IPS-18a (cell line): ENCODE measurements at regions not wholly inside any gene's neighbourhood (a gene's known extent, or its start where the extent isn't known, plus 50 kb on each side); places are given as distances from the start of the nearest gene placed in this dataset.

Source experiments
- H3K27ac ChIP-seq: one replicate; pipeline ENCODE4 v1.5.1; 2013; ENCODE audit warnings: low read length
- H3K27me3 ChIP-seq: one replicate; pipeline ENCODE4 v1.6.1; 2013; ENCODE audit warnings: mild to moderate bottlenecking, low read length; ENCODE audit not compliant: control insufficient read depth, insufficient read depth
- H3K36me3 ChIP-seq: one replicate; pipeline ENCODE4 v1.6.1; 2013; ENCODE audit warnings: low read depth, low read length; ENCODE audit not compliant: control insufficient read depth
- H3K4me1 ChIP-seq: one replicate; pipeline ENCODE4 v1.6.1; 2013; ENCODE audit warnings: low read depth, low read length; ENCODE audit not compliant: control insufficient read depth
- H3K4me3 ChIP-seq: one replicate; pipeline ENCODE4 v1.5.1; 2013; ENCODE audit warnings: low read length
- H3K9ac ChIP-seq: one replicate; pipeline ENCODE4 v1.6.1; 2013; ENCODE audit warnings: mild to moderate bottlenecking, low read length, moderate library complexity
- H3K9me3 ChIP-seq: one replicate; pipeline ENCODE4 v1.6.1; 2013; ENCODE audit warnings: low read depth, low read length; ENCODE audit not compliant: control insufficient read depth

DNA sequence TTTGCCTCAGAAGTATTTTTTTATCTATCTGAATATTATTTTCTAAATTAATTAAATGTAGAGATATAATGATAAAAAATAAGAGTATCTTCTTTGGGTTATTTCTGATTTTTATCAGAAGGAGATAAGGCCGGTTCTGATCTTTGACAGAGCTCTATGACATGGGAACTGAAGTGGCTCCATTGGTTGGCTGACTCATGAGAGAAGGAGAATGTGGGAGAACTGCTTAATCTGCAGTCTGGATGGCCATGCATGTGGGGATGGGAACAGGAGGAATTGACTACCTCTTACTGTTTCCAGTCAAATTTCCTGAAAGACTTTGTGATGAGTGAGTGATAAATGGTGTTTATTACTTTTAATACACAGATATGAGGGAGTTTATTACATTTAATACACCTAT is 155.8 kb upstream of the ATP2B1 start:
- peaks cover 49% of the 10 kb centered on the region for H3K27me3 ChIP-seq
- H3K9ac ChIP-seq = no peak overlapping the region
- H3K4me3 ChIP-seq = no peak overlapping the region
- peaks cover 16% of the 10 kb centered on the region for H3K4me1 ChIP-seq
- H3K36me3 ChIP-seq = no peaks in the 10 kb centered on the region
- no peaks in the 10 kb centered on the region for H3K9me3 ChIP-seq
- no peak overlapping the region for H3K27ac ChIP-seq

- H3K9ac ChIP-seq = no peak overlapping the region
- no peak overlapping the region for H3K4me3 ChIP-seq
- peaks cover 16% of the 10 kb centered on the region for H3K4me1 ChIP-seq
- H3K36me3 ChIP-seq = no peaks in the 10 kb centered on the region
- H3K9me3 ChIP-seq = no peaks in the 10 kb centered on the region
- peaks cover 49% of the 10 kb centered on the region for H3K27me3 ChIP-seq
- H3K27ac ChIP-seq = no peak overlapping the region
These were observed 155.3 kb upstream of the ATP2B1 start for GRCh38 chr12:89863968-89864367.

GRCh38 chr12:89863493-89863938 is 154.9 kb upstream of the ATP2B1 start:
- Histone ChIP-seq H3K4me3 (no peak overlapping the region), H3K27ac (no peak overlapping the region), H3K9ac (no peak overlapping the region)

DNA sequence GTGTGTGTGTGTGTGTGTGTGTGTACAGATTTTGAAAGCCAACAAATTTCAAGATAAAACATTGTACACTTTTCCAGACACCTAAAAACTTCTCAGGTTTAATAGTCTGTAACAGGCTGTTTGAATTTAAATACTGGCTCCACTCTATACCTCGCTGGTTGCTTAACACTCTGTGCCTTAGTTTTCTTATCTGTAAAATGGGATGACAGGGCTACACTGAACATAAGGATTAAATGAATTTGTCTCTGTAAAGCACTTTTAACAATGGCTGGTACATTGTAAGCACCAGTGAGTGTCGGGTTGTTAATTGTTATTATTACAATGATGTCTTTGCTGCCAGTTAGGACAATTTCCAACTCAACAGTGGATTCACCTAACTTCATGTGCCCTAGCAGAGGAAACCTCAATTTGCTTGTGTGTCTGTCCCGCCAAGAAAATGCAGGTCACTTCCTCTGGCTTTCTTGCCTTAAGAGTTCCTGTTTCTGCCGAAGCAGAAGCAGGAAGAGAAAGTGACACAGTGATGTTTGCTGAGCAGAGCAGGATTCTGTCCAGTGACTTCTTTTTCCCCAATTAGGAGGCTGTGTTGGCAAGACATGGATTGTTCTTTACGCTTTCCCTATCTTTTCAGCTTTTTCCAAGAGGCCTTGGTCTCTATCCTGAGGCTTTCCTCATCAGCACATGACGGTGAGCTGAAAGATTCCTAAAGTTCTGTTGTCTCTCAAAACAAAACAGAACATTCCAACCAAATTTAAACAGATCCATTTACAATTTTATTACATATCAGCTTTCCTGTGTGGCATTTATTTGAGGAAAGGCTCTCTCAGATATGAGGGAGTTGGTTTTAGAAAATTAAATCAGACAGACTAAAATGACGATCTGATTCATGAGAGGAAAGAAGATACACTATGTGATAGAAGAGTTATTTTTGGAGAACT is 154.1 kb upstream of the ATP2B1 start:
- H3K27ac ChIP-seq = no peak overlapping the region
- no peak overlapping the region for H3K4me3 ChIP-seq
- peaks cover 49% of the 10 kb centered on the region for H3K27me3 ChIP-seq
- H3K9ac ChIP-seq = no peak overlapping the region
- H3K36me3 ChIP-seq = no peaks in the 10 kb centered on the region
- H3K4me1 ChIP-seq = peaks cover 16% of the 10 kb centered on the region
- H3K9me3 ChIP-seq = no peaks in the 10 kb centered on the region

More at GRCh38 chr12:89863493-89863938, 154.9 kb upstream of the ATP2B1 start:
- H3K9me3 ChIP-seq = no peaks in the 10 kb centered on the region
- H3K36me3 ChIP-seq = no peaks in the 10 kb centered on the region
- peaks cover 16% of the 10 kb centered on the region for H3K4me1 ChIP-seq
- peaks cover 49% of the 10 kb centered on the region for H3K27me3 ChIP-seq

- Histone ChIP-seq H3K9me3 (no peaks in the 10 kb centered on the region), H3K4me3 (no peak overlapping the region), H3K4me1 (peaks cover 16% of the 10 kb centered on the region), H3K36me3 (no peaks in the 10 kb centered on the region), H3K27me3 (peaks cover 45% of the 10 kb centered on the region), H3K9ac (no peak overlapping the region), H3K27ac (no peak overlapping the region)
These were observed 152.4 kb upstream of the ATP2B1 start for GRCh38 chr12:89861086-89861485.

- Histone ChIP-seq H3K4me1 (peaks cover 12% of the 10 kb centered on the region), H3K4me3 (no peak overlapping the region), H3K27ac (no peak overlapping the region), H3K9me3 (no peaks in the 10 kb centered on the region), H3K9ac (no peak overlapping the region), H3K36me3 (no peaks in the 10 kb centered on the region), H3K27me3 (peaks cover 31% of the 10 kb centered on the region)
These were observed 151.0 kb upstream of the ATP2B1 start for GRCh38 chr12:89859508-89860220.

GRCh38 chr12:89858718-89859117 is 150.1 kb upstream of the ATP2B1 start:
- H3K4me3 ChIP-seq = no peak overlapping the region
- H3K36me3 ChIP-seq = no peaks in the 10 kb centered on the region
- H3K9me3 ChIP-seq = no peaks in the 10 kb centered on the region
- H3K4me1 ChIP-seq = peaks cover 4% of the 10 kb centered on the region
- H3K27me3 ChIP-seq = peaks cover 25% of the 10 kb centered on the region
- no peak overlapping the region for H3K27ac ChIP-seq
- H3K9ac ChIP-seq = no peak overlapping the region

DNA sequence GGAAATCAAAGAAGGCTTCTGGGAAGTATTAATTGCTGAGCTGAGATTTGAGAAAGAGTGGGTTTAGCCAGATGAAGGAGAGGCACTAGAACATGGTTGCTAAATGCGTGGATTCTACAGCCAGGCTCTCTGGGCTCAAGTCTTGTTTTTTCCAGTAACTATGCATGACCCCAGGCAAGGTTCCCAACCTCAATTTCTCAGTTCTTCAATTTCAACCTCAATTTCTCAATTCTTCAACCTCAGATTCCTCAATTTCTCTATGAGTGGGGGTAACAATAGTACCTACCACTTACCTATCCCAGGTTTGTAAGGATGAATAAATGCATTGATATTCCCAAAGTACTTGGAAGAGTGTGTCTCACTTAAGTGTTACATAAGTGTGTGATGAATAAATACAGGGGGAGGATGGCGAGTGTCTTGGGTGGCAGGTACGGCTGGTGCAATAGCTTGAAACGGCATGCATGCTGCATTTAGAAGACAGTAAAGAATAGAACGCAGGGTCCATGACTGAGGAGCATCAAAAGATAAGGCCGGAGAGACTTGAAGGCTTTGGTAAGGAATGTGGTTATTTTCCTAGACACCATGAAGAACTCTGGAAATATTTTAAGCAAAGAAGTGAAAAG is 149.1 kb upstream of the ATP2B1 start:
- H3K36me3 ChIP-seq = no peaks in the 10 kb centered on the region
- no peak overlapping the region for H3K9ac ChIP-seq
- H3K27ac ChIP-seq = no peak overlapping the region
- no peaks in the 10 kb centered on the region for H3K4me1 ChIP-seq
- H3K9me3 ChIP-seq = no peaks in the 10 kb centered on the region
- H3K27me3 ChIP-seq = peaks cover 16% of the 10 kb centered on the region
- no peak overlapping the region for H3K4me3 ChIP-seq

- no peak overlapping the region for H3K27ac ChIP-seq
- H3K4me3 ChIP-seq = no peak overlapping the region
- H3K27me3 ChIP-seq = peaks cover 3% of the 10 kb centered on the region
- no peaks in the 10 kb centered on the region for H3K36me3 ChIP-seq
- no peaks in the 10 kb centered on the region for H3K9me3 ChIP-seq
- no peaks in the 10 kb centered on the region for H3K4me1 ChIP-seq
- H3K9ac ChIP-seq = no peak overlapping the region
These were observed 147.8 kb upstream of the ATP2B1 start for GRCh38 chr12:89856431-89856830.

- Histone ChIP-seq H3K27ac (no peak overlapping the region), H3K36me3 (no peaks in the 10 kb centered on the region), H3K27me3 (no peaks in the 10 kb centered on the region), H3K9me3 (no peaks in the 10 kb centered on the region), H3K4me1 (no peaks in the 10 kb centered on the region), H3K4me3 (no peak overlapping the region), H3K9ac (no peak overlapping the region)
These were observed 140.1 kb upstream of the ATP2B1 start for GRCh38 chr12:89848732-89849131.

DNA sequence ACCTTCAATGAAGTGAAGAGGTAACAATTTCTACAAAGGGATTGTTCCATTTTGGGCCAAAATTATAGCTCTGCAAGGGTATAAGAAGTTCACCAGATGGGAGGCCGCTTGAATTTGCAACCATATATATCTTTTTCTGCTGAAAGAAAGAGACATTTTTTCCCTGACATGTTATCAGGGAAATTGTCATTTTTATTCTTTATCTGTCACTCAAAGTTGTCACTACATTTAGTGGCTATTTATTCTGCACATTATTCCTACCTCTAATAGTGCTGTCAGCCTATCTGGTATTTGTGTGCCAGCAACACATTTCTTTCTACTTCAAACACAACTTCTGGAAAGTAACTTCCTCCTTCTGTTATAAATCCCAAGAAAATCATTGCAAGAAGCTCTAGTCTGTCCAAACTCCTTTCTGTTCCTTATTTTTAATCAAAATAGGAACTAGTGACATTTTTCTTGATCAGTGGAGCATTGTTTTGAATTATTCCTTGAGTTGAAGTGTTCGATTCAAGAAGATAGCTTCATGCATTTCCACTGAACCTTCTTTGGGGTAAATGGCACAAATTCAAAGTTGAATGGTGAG is 137.9 kb upstream of the ATP2B1 start:
- Histone ChIP-seq H3K27ac (no peak overlapping the region), H3K9ac (no peak overlapping the region), H3K4me3 (no peak overlapping the region), H3K4me1 (no peaks in the 10 kb centered on the region), H3K9me3 (no peaks in the 10 kb centered on the region), H3K27me3 (no peaks in the 10 kb centered on the region), H3K36me3 (no peaks in the 10 kb centered on the region)
